NCI-H748 (cell line): ENCODE measurements at regions not wholly inside any gene's neighbourhood (a gene's known extent, or its start where the extent isn't known, plus 50 kb on each side); places are given as distances from the start of the nearest gene placed in this dataset.

Experiments
- DNase-seq: peaks from one replicate; lab custom pipeline; 2025; ENCODE audit not compliant: unreplicated experiment; lab: John Stamatoyannopoulos, UW

DNA sequence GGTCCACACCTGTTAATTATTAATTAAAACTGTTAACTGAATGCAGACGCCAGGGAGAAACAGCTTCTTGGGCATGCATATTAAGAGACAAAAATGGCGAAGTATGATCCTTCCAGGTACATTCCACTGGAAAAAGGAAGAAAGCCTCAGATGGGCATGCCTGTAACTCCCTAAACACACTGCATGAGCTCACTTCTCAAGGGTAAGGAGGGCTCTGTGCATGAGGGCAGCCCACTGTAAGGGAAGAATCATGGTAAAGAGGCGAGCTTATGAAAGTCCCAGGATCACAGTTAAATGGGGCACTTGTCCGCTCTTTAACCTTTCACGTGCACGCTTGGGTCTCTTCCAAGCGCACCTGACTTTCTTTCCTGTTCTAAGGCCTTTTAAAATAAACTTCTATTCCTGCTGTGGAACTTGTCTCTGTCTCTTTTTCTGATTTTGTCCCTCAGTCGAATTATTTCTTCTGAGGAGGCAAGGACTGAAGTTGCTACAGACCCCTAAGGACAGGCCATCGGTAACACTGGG lies 321.7 kb downstream of the PPP1R2C start:
- DNase-seq: no peak

DNA sequence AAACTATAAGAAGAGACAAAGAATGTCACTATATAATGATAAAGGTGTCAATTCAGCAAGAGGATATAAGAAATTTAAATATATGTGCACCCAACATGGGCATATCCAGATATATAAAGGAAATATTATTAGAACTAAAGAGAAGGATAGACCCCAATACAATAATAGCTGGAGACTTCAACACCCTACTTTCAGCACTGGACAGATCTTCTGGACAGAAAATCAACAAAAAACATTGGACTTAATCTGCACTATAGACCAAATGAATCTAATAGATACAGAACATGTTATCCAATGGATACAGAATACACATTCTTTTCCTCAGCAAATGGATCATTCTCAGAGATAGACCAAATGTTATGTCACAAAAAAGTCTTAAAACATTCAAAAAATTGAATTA lies 327.7 kb downstream of the PPP1R2C start:
- DNase-seq: no peak

DNA sequence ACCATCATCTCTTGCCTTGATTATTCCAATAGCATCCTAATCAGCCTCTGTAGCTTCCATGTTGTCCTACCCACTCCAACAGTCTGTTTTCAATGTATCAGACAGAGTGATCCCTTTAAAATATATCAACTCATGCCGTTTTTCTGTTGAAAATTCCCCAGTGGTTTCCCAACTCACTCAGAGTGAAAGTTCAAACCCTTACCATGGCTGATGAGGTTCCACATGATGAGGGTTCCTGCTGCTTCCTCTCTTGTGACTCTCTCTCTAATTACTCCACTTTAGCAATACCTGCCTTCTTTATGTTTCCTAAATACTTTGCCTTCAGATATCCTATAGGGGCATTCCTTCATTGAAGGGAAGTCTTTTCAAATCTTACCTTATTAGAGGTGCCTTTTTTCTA lies 334.7 kb downstream of the PPP1R2C start:
- DNase-seq: no peak

DNA sequence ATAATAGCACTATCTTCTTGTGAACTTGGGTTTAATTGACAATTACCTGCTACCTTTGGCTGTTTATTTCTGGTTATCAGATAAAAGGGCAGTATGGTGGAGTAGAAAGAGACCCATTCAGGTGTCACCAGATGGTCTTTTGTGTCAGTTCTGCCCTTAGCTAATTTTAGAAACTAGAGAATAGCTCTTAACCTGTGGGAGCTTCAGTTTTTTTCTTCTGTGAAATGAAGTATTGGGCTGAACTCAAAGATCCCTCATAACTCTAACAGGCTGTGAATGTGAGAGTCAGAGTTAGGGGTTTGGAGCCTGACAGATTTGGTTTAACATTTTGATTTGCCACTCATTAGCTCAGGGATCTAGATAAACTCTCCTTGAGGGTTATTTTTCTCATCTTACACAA lies 335.2 kb downstream of the PPP1R2C start:
- peak; percentile 23 for DNase-seq

DNA sequence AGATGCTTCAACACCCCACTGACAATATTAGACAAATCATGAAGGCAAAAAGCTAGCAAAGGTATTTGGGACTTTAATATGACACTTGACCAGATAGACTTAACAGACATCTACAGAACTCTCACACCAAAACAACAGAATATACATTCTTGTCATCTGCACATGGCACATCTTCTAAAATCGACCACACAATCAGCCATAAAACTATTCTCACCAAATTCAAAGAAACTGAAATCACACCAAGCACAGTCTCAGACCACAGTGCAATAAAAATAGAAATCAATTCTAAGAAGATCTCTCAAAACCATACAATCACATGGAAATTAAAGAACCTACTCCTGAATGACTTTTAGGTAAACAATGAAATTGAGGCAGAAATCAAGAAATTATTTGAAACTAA lies 340.8 kb downstream of the PPP1R2C start:
- DNase-seq: no peak

DNA sequence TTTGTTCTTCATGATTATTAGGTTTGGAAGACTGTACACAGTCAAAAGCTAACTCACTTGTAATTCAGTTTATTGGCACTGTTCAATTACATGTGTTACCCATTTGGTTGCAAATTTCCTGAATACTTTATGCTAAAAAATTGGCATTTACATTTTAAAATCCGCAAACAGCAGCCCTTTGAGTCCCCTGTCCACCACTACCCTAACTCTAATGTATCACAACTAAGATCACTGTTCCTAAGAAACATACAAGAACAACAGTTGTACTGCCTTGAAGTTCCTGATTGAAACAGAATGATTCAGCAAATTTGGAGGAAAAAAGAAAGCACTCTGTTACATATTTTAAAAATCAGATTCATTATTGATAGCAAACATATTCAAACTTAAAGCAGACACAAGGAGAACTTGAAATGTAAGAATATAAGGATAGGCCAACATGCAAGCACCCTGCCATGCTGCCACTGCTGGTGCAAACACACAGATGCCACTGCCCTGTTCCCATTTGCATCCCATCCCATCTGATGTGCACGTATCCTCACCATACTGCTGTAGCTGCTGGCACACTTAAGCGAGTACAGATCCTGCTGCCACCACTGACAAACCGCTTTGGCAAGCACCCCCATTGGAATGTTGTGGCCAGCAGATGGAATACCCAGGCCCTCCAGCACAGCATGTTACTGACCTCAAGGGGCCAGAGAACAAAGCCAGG lies 343.4 kb downstream of the PPP1R2C start:
- DNase-seq: no peak

DNA sequence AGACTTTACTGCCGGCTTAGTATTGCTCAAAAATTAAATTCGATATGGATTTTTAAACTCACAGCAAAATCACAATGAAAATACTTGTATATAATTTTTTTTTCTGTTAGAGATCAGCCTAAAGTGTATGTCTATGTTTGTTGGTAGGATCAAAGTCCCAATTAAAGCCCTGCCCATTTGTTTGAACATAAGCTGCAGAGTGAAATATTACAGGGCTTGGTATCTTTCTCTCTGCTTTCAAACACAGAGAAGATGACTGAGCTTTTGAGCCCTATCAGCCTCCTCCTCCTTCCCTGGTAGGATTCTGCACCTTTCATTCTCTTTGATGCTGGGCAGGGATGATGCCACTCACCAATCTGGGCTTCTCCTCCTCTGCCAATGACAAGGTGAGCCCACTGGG lies 345.4 kb downstream of the PPP1R2C start:
- no peak for DNase-seq

DNA sequence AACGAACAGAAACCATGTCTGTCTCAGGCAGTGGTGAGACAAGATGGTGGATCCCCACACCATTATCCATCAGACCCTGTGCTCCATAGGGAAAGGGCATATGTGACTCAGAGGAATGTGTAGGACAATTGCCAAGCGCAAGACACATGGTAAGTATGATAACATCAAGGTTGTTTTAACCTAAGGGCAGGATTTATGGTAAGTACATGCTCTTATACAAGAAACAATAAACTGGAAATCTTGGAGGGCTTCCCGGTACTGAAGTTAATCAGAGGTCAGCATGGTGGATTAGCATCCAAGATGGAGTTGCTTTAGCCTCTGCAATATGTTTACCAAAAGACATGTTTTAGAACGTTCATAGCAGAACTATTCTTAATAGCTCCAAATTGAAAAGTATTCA lies 355.0 kb downstream of the PPP1R2C start:
- no peak for DNase-seq

DNA sequence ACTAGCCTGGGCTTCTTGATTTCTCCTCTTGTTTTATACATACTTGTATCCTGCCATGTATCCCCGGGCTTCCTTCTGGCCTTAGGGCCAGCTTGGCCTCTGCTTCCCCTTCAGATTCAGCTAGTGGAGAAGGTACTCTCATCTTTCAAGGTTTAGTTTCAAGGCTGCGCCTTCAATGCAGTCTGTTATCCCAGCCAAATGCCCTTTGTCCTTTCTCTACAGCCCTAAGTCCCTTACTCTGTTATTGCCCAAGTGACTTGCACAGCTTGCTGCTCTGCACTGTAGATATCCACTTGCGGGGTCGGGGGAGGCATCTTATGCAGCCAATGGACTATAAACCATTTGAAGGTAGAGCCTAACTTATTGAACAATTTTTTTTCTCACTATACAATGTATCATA lies 357.5 kb downstream of the PPP1R2C start:
- DNase-seq: no peak

DNA sequence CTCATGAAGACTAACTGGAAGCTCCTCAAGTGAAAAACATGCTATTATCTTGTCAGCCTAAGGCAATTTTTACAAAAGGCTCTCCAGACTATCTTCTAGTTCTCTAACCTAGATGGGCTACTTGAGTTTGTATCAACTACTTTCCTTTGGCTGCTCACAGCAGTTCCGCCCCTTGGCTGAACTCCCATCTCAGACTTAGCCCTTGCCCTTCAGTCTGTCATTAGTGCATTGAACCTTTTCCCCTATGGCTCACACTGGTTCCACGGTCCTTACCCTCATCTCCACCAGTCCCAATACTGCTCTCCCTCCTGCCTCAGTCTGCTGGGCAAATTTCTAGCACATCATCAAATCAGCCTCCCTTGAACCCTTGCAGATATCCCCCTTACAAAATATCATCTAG lies 362.3 kb downstream of the PPP1R2C start:
- no peak for DNase-seq

DNA sequence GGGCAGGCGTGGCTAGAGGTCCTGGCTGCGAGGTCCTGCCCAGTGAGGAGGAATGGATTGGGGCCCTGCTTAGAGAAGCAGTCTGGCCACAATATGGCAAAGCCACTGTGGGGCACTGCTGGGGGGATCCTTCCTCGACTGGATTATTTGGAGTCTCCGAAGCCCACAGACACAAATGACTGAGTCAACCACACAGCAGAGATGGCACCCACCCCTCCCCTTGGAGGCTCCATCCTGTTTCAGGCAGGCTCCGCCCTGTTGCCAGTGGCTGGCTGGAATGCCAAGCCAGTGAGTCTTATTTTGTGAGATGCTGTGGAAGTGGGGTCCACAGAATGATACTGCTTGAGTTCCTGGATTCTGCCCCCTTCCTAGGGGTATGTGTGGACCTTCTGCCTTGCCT lies 363.9 kb downstream of the PPP1R2C start:
- no peak for DNase-seq

DNA sequence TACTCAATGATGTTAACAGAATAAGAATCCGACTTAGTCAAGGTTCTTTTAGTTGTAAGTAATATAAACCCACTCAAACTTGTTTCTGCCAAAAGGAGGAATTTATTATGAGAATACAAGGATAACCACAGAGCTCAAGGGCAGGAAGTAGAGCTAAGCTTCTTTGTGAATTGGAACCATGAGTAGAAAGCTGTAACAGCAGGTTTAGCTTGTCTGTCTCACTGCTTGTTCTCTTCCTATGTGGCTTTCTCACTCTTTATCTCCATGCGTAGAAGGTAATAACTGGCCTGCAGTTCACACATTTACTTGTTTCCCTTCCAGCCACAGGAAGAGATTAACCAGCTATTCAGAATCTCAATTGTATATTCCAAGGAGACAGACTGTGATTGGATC lies 378.3 kb downstream of the PPP1R2C start:
- no peak for DNase-seq

DNA sequence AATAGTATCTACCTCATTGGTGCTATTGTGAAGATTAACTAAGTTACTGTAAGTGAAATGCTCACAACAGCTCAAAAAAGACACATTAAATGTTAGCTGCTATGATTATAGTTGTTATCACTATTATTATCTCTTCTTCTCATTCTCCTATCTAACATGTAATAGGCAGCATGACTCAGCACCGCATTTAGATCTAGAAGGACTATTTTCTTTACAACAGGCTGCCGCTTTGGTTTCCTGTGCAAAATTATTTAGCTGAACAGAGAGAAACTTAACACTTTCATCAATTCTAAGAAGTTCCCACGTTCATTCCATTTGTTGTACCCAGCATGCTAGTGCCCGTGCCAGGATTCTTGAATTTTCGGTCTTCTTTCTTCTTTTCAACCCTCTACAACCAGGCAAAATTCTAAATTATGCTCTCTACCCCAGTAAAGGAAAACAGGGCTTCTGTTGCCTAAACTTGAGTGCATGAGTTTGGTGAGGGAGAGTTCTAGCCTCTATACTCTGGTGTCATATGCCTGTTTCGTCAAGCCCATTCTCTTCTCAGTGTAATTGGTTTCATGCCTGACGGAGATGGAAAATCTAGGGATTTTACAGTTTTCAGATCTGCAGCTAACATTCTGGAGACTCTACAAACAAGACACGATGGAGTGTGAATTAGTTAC lies 378.9 kb downstream of the PPP1R2C start:
- no peak for DNase-seq

DNA sequence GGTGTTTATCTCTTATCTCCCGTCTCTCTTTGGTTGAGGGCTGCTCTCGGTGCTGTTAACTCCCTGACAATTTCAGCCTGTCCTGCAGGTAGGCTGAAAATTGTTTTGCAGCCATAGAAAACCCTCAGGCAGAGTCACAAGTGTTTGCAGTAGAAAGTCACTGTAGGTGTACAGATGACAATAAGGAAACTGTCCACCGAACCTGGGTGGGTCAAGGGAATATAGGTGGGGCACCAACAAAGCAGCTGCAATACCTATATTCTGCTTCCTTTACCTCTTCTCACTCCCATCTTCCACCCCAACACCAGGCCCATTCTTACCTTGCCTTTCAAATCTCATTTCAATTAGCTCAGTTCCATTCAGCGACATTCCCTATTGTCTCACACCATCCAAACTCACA lies 381.8 kb downstream of the PPP1R2C start:
- no peak for DNase-seq

DNA sequence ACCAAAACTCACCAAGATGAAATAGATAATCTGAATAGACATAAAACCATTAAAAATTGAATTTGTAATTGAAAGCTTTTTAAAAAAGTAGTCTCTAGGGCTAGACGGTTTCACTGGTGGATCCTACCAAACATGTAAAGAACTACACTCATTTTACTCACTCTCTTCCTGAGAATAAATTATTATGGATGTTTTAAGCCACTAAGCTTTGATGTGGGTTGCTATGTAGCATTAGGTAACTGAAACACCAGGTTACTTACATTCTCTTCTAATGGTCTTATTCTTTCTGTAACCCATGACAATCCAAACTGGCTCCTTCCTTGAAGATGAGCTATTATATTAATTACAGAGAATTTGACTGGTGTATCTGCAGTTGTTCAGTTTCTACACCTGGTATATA lies 385.1 kb downstream of the PPP1R2C start:
- no peak for DNase-seq

DNA sequence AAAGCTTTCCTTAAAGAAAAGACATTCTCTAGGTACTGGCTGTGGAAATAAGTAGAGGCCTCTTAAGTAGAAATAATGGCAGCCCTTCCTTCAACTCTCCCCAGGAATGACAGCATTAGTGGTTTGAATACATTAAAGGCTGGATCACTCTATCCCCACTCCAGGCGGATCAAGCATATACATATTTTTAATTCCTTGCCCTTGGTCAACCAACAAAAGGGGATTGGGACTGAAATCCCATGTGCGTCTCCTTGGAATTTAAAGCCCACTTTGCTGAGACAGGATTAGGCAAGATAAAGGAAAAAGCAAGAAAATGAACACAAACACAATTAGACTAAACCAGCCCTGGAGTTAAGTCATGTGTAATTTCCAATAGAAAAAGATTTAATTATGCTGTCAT lies 391.3 kb downstream of the PPP1R2C start:
- DNase-seq: no peak

DNA sequence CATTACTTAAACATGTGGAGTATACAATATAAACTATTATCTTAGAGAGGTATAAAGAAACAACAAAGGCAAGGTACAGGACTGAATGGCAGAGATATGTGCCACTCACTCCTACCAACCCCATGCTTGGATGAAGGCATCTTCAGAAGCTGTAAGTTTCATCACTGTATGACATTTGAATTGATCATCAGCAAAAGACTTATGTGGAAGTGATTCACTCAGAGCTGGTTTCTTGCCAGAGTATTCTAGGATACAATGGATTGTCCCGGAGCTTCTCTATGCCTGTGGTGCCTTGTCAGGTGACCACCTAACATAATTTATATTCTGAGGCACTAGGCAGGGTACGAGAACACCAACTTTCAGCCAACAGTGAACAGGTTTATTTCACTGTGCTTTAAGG lies 392.2 kb downstream of the PPP1R2C start:
- DNase-seq: no peak

DNA sequence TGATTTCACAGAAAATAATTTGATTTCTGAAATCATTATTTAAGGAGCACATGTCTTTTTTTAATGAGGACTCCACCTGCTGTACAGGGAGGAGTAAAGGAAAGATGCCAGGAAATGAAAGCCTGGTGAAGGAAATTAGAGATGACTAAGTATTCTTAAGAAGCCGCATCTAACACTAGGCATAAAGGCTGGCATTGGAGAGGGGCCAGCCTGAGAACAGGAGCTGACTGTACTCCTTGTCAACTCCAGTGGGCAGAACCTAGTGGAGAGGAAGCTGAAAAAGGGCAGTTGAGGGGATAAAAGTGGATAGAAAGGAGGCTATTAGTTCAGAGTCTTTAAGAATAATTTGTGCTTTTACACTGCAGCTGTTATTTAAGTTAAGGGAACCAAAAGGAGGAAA lies 393.0 kb downstream of the PPP1R2C start:
- DNase-seq: no peak

DNA sequence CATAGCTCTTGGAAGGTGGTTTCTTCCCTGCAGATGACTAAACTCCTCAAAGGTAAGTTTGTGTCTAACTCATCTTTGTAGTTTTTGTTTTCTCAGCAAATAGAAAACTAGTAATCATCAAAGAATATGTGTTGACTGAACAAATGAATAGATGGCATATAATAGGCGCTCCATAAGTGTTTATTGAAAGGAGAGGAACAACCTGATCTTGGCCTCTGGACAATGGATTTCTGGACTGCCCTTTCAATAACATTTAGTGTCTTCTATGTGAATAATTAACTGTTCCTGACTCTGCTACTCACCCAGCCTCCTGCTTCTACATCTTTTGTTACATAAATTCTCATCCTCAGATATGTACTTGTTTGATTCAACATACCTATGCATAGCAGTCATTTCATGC lies 399.1 kb downstream of the PPP1R2C start:
- DNase-seq: no peak

DNA sequence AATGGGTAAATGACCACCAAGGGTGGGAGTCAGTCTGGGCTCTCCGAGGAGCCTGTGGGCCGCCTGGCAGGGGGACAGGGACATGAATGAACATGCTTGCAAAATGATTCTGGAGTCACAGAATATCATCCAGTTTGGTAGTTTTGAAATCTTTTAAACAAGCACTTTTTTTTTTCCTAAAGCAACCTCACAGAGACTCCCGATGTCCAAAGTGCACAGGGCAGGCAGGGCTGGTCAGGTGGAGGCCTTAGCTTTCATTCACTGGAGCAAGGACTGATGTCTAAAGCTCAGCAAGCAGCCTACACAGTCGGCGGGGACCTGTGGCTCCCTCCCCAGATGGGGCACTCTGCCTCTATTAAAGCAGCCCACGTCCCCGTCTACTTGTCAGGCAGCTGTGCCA lies 402.9 kb downstream of the PPP1R2C start:
- no peak for DNase-seq

DNA sequence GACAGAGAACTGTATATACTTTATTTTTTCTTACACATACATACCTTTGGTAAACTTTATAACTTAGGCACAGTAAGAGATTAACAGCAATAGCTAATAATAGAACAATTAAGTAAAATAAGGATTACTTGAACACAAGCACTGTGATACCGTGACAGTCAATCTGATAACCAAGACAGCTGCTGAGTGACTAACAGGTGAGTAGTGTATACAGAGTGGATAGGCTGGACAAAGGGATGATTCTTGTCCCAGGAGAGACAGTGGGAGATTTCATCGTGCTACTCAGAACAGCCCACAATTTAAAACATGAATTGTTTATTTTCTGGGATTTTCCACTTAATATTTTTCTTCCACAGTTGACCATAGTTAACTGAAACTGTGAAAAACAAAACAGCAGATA lies 411.8 kb downstream of the PPP1R2C start:
- DNase-seq: peak; percentile 31

DNA sequence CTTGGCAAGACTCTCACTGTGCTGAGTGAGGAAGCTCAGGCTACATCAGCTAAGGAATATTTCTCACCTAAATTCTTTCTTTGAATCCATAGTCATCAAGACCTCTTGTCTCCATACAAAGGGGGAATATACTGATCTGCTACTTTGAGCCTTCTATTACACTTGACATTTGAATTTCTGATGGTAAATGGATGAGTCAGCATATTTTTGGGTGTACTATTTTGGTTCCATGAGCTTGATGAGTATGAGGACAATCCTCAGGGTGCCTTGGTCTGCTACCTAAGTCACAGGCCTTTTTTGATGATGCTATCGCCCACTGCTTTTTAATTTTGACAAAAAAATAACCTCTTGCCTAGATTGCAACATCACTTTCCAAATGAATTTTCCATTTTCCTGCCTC lies 415.7 kb downstream of the PPP1R2C start:
- no peak for DNase-seq

DNA sequence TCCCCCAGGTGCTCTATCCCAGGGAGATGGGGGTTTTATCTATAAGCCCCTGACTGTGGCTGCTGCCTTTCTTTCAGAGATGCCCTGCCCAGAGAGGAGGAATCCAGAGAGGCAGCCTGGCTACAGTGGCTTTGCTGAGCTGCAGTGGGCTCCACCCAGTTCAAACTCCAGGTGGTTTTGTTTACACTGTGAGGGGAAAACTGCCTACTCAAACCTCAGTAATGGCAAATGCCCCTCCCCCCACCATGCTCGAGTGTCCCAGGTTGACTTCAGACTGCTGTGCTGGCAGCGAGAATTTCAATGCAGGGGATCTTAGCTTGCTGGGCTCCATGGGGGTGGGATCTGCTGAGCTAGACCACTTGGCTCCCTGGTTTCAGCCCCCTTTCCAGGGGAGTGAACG lies 419.6 kb upstream of the CASK start:
- peak; percentile 76 for DNase-seq
